GM12801 (cell line): ENCODE measurements at regions not wholly inside any gene's neighbourhood (a gene's known extent, or its start where the extent isn't known, plus 50 kb on each side); places are given as distances from the start of the nearest gene placed in this dataset.

Experiments
- TF ChIP-seq, protein P1 (sequence below): IDR thresholded peaks from one replicate; pipeline ENCODE4 v1.5.1; 2011; ENCODE audit warnings: control low read depth; ENCODE audit not compliant: insufficient read length; ENCODE audit errors: extremely low read depth

DNA sequence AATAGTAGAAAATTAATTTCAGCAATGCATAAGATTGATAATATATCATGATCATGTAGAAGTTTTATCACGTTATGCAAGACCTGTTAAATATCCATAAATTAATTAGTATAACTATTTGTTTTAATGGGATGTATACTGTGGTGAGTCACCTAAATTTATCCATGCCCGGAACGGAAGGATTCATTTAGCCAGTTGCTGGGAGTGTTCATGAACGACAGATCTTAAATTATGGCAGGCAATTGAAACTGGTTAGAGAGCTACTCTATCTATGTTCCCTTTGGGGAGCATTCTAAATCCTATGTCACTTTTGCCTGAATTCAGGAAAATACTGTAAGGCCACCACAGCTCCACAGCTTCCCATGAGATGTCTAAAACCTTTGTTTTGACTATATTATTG lies 1950.5 kb upstream of the AGA start:
- TF ChIP-seq, protein P1, sequence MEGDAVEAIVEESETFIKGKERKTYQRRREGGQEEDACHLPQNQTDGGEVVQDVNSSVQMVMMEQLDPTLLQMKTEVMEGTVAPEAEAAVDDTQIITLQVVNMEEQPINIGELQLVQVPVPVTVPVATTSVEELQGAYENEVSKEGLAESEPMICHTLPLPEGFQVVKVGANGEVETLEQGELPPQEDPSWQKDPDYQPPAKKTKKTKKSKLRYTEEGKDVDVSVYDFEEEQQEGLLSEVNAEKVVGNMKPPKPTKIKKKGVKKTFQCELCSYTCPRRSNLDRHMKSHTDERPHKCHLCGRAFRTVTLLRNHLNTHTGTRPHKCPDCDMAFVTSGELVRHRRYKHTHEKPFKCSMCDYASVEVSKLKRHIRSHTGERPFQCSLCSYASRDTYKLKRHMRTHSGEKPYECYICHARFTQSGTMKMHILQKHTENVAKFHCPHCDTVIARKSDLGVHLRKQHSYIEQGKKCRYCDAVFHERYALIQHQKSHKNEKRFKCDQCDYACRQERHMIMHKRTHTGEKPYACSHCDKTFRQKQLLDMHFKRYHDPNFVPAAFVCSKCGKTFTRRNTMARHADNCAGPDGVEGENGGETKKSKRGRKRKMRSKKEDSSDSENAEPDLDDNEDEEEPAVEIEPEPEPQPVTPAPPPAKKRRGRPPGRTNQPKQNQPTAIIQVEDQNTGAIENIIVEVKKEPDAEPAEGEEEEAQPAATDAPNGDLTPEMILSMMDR, result no peak

DNA sequence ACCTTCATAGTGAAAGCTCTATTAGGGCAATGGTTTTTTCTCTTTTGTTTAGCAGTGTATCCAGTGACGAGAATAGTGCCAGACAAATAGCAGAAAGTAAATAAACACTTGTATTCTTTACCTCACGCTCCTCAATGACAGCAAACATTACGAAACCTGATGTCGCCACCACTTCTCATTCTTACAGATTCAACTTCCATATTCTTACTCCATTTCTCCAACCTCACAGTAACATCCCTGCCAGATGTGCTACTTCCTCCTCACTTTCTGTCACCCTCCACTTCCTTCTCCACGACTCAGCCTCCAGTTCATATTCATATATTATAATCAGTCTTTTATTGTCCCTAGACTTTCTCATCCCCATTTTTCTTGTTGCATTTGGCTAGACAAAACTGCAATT lies 1956.2 kb upstream of the AGA start:
- TF ChIP-seq, protein P1, result no peak

DNA sequence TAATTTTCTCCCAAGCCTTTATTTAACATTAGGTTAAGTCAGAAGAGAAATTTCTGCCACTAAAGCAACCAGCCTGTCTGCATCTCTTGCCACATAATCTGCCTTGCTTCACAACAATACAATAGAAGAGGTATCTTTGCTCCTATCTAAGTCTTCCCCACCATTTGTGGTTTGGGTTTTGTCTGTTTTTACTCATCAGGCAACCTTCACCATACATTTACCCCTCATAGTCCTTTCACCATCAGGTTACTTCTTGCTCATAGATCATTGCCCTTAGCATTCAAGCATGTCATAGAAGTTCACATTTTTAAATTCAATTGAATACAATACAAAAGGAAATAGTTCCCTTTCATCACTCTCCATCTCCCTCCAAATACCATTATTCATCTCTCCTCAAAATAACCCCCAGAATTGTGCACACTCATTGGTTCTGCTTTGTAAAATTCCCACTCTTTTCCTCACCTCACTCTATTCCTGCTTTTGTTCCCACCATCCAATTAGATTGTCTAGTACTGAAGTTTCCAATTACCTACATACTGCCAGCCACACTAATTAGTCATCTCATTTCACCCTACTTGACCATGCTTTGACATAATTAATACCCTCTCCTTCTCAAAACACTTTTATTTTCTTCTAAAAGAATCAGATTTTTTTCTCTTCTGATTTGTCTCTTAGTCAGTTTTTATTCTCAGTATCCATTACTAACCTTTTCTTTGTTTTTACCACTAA lies 1957.0 kb upstream of the AGA start:
- TF ChIP-seq, protein P1, result no peak

DNA sequence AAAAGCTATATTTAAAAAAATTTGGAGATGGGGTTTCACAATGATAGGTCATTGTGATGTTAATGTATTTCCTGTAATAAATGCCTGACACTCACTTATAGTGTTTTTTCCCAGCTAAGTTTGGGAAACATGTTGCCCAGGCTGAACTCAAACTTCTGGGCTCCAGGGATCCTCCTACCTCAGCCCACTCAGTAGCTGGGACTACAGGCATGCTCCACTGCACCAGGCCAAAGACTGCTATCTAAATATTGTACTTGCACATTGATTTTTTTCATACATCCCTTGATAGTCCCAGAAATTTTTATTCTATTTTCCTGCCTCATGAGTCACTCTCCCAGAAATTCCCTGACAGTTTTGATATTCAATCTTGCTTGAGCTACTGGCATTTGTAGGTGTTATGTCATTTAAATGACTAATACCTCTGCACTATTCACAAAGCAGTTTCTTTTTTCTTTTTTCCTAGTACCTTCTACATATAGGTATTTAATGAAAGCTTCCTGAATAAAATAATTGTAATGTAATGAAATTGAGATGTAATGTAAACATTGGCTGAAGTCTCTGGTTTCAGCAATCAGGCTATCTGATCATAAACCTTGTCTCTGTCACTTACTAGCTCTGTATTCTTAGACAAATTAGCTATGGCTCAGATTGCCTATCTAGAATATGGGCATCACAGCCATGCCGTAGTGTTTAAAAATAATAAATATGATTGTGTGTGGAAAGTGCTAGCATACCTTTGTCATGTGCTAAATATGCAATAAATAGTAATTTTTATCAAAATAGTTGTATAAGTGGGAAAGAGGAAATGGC lies 1973.0 kb upstream of the AGA start:
- TF ChIP-seq, protein P1, result no peak

DNA sequence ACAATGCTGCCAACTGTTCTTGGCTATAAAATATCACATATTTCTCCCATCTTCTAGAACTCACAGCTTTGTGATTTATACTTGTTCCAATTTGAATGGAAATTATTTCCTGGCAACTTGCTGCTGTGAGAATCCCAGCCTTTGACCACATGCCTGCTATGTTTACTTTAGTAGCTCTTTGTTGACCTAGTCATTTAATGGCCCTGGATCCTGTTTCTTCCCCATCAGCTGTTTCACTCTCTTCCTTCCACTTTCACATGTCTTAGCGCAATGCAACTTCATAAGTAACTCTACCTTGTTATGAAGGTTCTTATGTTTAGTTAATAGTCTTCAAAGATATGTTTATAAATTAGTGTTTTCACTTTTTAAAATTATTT lies 1973.6 kb upstream of the AGA start:
- TF ChIP-seq, protein P1, result no peak

DNA sequence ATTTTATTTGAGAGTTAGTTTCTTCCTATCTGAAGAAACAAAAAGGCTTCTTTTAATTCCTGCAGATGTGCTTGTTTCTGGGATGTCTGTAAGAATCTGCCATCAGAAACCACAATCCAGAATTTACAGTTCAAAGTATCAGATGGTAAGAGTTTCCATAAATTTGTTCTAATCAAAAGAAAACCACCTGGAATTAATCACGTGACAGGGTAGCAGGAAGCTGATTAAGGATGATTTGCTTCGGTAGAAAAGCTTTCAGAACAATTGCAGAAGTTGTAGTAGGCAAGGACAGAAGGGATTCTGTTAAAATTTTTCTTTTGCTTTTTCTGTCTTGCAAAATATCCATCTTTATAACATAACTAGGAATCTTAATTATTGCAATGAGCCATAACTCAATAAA lies 1975.1 kb upstream of the AGA start:
- TF ChIP-seq, protein P1, result no peak

DNA sequence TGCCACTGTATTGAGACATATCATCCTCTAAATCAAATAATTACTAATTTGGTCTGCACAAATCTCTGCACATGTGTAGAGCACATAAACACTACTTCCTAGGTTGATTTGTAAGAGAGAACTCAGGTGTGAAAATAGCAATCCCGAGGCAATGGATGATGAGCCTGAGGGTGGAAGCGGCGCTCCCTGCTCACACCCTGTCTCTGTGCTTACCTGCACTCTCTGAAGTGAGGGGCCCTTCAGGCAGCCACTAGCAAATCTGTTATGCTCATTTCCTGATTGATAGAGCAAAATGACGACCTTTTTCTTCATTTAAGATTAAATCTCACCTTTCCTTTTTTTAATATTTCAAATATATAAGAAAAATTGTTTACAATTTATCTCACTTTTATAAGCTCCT lies 1995.7 kb upstream of the AGA start:
- TF ChIP-seq, protein P1, result no peak
